WTC11 (cell line): ENCODE measurements at regions not wholly inside any gene's neighbourhood (a gene's known extent, or its start where the extent isn't known, plus 50 kb on each side); places are given as distances from the start of the nearest gene placed in this dataset.

Experiments
- ATAC-seq: fragments of 200-7000 bp; cut with Tn5 transposase; 2 replicates; pipeline ENCODE4 v1.10.0; 2021; ENCODE audit warnings: mild to moderate bottlenecking, moderate library complexity
- CTCF ChIA-PET: fragments of 300-600 bp; sonication (Branson Sonifier 250); formaldehyde crosslinking; loops from one replicate; lab custom pipeline; 2021; ENCODE audit warnings: antibody characterized with exemption; lab: Charles Lee
- POLR2A ChIA-PET: fragments of 350-600 bp; sonication (Branson Sonifier 250); formaldehyde crosslinking; loops from one replicate; lab custom pipeline; 2021; ENCODE audit warnings: antibody characterized with exemption; lab: Charles Lee
- DNase-seq: peaks from one replicate; pipeline ENCODE4 v3.0.0; 2021; ENCODE audit warnings: low spot score
- H3K27ac Mint-ChIP-seq: 2 replicates; pipeline ENCODE4 v1.8.0; 2021; ENCODE audit warnings: mixed read lengths
- H3K27me3 Mint-ChIP-seq: 2 replicates; pipeline ENCODE4 v1.8.0; 2021; ENCODE audit warnings: low read depth, mild to moderate bottlenecking, moderate library complexity, mixed read lengths
- H3K36me3 Mint-ChIP-seq: 2 replicates; pipeline ENCODE4 v1.8.0; 2021; ENCODE audit warnings: mixed read lengths
- H3K4me1 Mint-ChIP-seq: 2 replicates; pipeline ENCODE4 v1.8.0; 2022; ENCODE audit warnings: mixed read lengths
- H3K4me3 Mint-ChIP-seq: 2 replicates; pipeline ENCODE4 v1.8.0; 2021; ENCODE audit warnings: mild to moderate bottlenecking, moderate library complexity, mixed read lengths
- H3K9me3 Mint-ChIP-seq: 2 replicates; pipeline ENCODE4 v1.8.0; 2021; ENCODE audit warnings: mixed read lengths
- ATF3 ChIP-seq: sonication (generic); formaldehyde crosslinking; conservative IDR thresholded peaks from 2 replicates; pipeline ENCODE4 v1.8.1; 2022; ENCODE audit warnings: mild to moderate bottlenecking, missing genetic modification reagents
- ATF6 ChIP-seq: sonication (generic); formaldehyde crosslinking; IDR thresholded peaks from 2 replicates; pipeline ENCODE4 v1.8.1; 2023; ENCODE audit warnings: mild to moderate bottlenecking, missing genetic modification reagents
- CBFB ChIP-seq: sonication (generic); formaldehyde crosslinking; IDR thresholded peaks from 2 replicates; pipeline ENCODE4 v1.8.1; 2022; ENCODE audit warnings: mild to moderate bottlenecking, low read depth, missing genetic modification reagents
- E2F1 ChIP-seq: sonication (generic); formaldehyde crosslinking; IDR thresholded peaks from 2 replicates; pipeline ENCODE4 v1.8.0; 2022; ENCODE audit warnings: mild to moderate bottlenecking, missing genetic modification reagents
- EMX1 ChIP-seq: fragments of 250-450 bp; sonication (Bioruptor Pico); IDR thresholded peaks from 2 replicates; pipeline ENCODE4 v1.8.0; 2021; ENCODE audit warnings: mild to moderate bottlenecking
- ERG ChIP-seq: fragments of 250-450 bp; sonication (Bioruptor Pico); IDR thresholded peaks from 2 replicates; pipeline ENCODE4 v1.8.0; 2021; ENCODE audit warnings: mild to moderate bottlenecking
- ESRRA ChIP-seq: sonication (generic); formaldehyde crosslinking; IDR thresholded peaks from 2 replicates; pipeline ENCODE4 v1.8.1; 2022; ENCODE audit warnings: mild to moderate bottlenecking, missing genetic modification reagents, borderline replicate concordance
- GRHL2 ChIP-seq: fragments of 250-450 bp; sonication (Bioruptor Pico); IDR thresholded peaks from 2 replicates; pipeline ENCODE4 v1.8.0; 2022; ENCODE audit warnings: mild to moderate bottlenecking, moderate library complexity; ENCODE audit not compliant: insufficient replicate concordance, severe bottlenecking
- IRF1 ChIP-seq: sonication (generic); formaldehyde crosslinking; IDR thresholded peaks from 2 replicates; pipeline ENCODE4 v1.8.0; 2023; ENCODE audit warnings: missing genetic modification reagents
- IRF2 ChIP-seq: sonication (generic); formaldehyde crosslinking; IDR thresholded peaks from 2 replicates; pipeline ENCODE4 v1.8.0; 2022; ENCODE audit warnings: low read depth, missing genetic modification reagents, borderline replicate concordance
- MYBL2 ChIP-seq: sonication (generic); formaldehyde crosslinking; IDR thresholded peaks from 2 replicates; pipeline ENCODE4 v1.8.1; 2023; ENCODE audit warnings: mild to moderate bottlenecking, moderate library complexity, missing genetic modification reagents
- NFATC4 ChIP-seq: fragments of 250-450 bp; sonication (Bioruptor Pico); IDR thresholded peaks from 2 replicates; pipeline ENCODE4 v1.9.0; 2021; ENCODE audit warnings: mild to moderate bottlenecking
- NFE2L1 ChIP-seq: sonication (generic); formaldehyde crosslinking; IDR thresholded peaks from 2 replicates; pipeline ENCODE4 v1.8.1; 2023; ENCODE audit warnings: missing genetic modification reagents
- NFYB ChIP-seq: sonication (generic); formaldehyde crosslinking; conservative IDR thresholded peaks from 2 replicates; pipeline ENCODE4 v1.8.0; 2022; ENCODE audit warnings: low read depth, missing genetic modification reagents
- NR1H2 ChIP-seq: sonication (generic); formaldehyde crosslinking; IDR thresholded peaks from 2 replicates; pipeline ENCODE4 v1.9.0; 2021; ENCODE audit warnings: mild to moderate bottlenecking, moderate library complexity, missing genetic modification reagents
- PRRX2 ChIP-seq: fragments of 250-450 bp; sonication (Bioruptor Pico); IDR thresholded peaks from 2 replicates; pipeline ENCODE4 v1.8.0; 2021; ENCODE audit warnings: mild to moderate bottlenecking
- RORB ChIP-seq: fragments of 250-450 bp; sonication (Bioruptor Pico); IDR thresholded peaks from 2 replicates; pipeline ENCODE4 v1.9.0; 2021; ENCODE audit warnings: mild to moderate bottlenecking
- ZNF121 ChIP-seq: sonication (generic); formaldehyde crosslinking; IDR thresholded peaks from 2 replicates; pipeline ENCODE4 v1.8.0; 2023; ENCODE audit warnings: missing genetic modification reagents
- ZNF138 ChIP-seq: sonication (generic); formaldehyde crosslinking; conservative IDR thresholded peaks from 2 replicates; pipeline ENCODE4 v1.8.1; 2022; ENCODE audit warnings: mild to moderate bottlenecking, moderate library complexity, missing genetic modification reagents
- ZNF232 ChIP-seq: sonication (generic); formaldehyde crosslinking; IDR thresholded peaks from 2 replicates; pipeline ENCODE4 v1.8.0; 2022; ENCODE audit warnings: mild to moderate bottlenecking, missing genetic modification reagents
- ZNF423 ChIP-seq: fragments of 250-450 bp; sonication (Bioruptor Pico); IDR thresholded peaks from 2 replicates; pipeline ENCODE4 v2.1.2; 2022; ENCODE audit warnings: mild to moderate bottlenecking, moderate library complexity
- ZNF671 ChIP-seq: fragments of 250-450 bp; sonication (Bioruptor Pico); IDR thresholded peaks from 2 replicates; pipeline ENCODE4 v1.8.0; 2021; ENCODE audit warnings: mild to moderate bottlenecking
- TF ChIP-seq, protein P1 (sequence below): sonication (generic); formaldehyde crosslinking; IDR thresholded peaks from 2 replicates; pipeline ENCODE4 v1.8.0; 2022; ENCODE audit warnings: mild to moderate bottlenecking, missing genetic modification reagents
- TF ChIP-seq, protein P2 (sequence below): sonication (generic); formaldehyde crosslinking; IDR thresholded peaks from 2 replicates; pipeline ENCODE4 v1.8.1; 2022; ENCODE audit warnings: low read depth, missing genetic modification reagents, borderline replicate concordance
- TF ChIP-seq, protein P3 (sequence below): sonication (generic); formaldehyde crosslinking; IDR thresholded peaks from 2 replicates; pipeline ENCODE4 v1.8.1; 2023; ENCODE audit warnings: mild to moderate bottlenecking, moderate library complexity, missing genetic modification reagents

GRCh38 chr10:78582540-78582939 lies 486.2 kb upstream of the ZMIZ1 start (continued):
- TF ChIP-seq IRF2 (CRISPR knock-in tag) (no peak), ERG (CRISPR knock-in tag) (no peak), ATF6 (no peak), NR1H2 (CRISPR knock-in tag) (no peak), CBFB (CRISPR knock-in tag) (no peak), ZNF138 (no peak), EMX1 (CRISPR knock-in tag) (no peak), E2F1 (no peak), PRRX2 (CRISPR knock-in tag) (no peak)

GRCh38 chr10:78584266-78584665 lies 484.5 kb upstream of the ZMIZ1 start:
- Mint-ChIP-seq H3K27me3 (peaks cover 4% of the 10 kb centered on the region; the same call in 1 of the 2 replicates), H3K4me3 (no peak overlapping the region), H3K27ac (no peak overlapping the region), H3K36me3 (no peaks in the 10 kb centered on the region), H3K9me3 (no peaks in the 10 kb centered on the region), H3K4me1 (peaks cover 3% of the 10 kb centered on the region)
- DNase-seq (no peak), ATAC-seq (no peak)
- CTCF ChIA-PET = no interaction called here
- TF ChIP-seq PRRX2 (CRISPR knock-in tag) (no peak), ZNF121 (CRISPR knock-in tag) (no peak), MYBL2 (no peak), ZNF138 (no peak), ZNF671 (CRISPR knock-in tag) (no peak), E2F1 (no peak), RORB (no peak), ESRRA (CRISPR knock-in tag) (no peak), NFYB (no peak), ZNF423 (no peak), NFE2L1 (CRISPR knock-in tag) (no peak), ATF3 (CRISPR knock-in tag) (no peak), GRHL2 (CRISPR knock-in tag) (no peak), IRF1 (CRISPR knock-in tag) (no peak), NFATC4 (CRISPR knock-in tag) (no peak), ZNF232 (no peak)
- TF ChIP-seq, protein P1, sequence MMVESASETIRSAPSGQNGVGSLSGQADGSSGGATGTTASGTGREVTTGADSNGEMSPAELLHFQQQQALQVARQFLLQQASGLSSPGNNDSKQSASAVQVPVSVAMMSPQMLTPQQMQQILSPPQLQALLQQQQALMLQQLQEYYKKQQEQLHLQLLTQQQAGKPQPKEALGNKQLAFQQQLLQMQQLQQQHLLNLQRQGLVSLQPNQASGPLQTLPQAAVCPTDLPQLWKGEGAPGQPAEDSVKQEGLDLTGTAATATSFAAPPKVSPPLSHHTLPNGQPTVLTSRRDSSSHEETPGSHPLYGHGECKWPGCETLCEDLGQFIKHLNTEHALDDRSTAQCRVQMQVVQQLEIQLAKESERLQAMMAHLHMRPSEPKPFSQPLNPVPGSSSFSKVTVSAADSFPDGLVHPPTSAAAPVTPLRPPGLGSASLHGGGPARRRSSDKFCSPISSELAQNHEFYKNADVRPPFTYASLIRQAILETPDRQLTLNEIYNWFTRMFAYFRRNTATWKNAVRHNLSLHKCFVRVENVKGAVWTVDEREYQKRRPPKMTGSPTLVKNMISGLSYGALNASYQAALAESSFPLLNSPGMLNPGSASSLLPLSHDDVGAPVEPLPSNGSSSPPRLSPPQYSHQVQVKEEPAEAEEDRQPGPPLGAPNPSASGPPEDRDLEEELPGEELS (CRISPR knock-in tag) = no peak
- TF ChIP-seq, protein P2, sequence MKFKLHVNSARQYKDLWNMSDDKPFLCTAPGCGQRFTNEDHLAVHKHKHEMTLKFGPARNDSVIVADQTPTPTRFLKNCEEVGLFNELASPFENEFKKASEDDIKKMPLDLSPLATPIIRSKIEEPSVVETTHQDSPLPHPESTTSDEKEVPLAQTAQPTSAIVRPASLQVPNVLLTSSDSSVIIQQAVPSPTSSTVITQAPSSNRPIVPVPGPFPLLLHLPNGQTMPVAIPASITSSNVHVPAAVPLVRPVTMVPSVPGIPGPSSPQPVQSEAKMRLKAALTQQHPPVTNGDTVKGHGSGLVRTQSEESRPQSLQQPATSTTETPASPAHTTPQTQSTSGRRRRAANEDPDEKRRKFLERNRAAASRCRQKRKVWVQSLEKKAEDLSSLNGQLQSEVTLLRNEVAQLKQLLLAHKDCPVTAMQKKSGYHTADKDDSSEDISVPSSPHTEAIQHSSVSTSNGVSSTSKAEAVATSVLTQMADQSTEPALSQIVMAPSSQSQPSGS (CRISPR knock-in tag) = no peak
- TF ChIP-seq, protein P3, sequence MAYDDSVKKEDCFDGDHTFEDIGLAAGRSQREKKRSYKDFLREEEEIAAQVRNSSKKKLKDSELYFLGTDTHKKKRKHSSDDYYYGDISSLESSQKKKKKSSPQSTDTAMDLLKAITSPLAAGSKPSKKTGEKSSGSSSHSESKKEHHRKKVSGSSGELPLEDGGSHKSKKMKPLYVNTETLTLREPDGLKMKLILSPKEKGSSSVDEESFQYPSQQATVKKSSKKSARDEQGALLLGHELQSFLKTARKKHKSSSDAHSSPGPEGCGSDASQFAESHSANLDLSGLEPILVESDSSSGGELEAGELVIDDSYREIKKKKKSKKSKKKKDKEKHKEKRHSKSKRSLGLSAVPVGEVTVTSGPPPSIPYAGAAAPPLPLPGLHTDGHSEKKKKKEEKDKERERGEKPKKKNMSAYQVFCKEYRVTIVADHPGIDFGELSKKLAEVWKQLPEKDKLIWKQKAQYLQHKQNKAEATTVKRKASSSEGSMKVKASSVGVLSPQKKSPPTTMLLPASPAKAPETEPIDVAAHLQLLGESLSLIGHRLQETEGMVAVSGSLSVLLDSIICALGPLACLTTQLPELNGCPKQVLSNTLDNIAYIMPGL (CRISPR knock-in tag) = no peak
- POLR2A ChIA-PET = no interaction called here
